NCI-H1092 (cell line): ENCODE measurements at regions not wholly inside any gene's neighbourhood (a gene's known extent, or its start where the extent isn't known, plus 50 kb on each side); places are given as distances from the start of the nearest gene placed in this dataset.
"Not testable (repeated sequence)": the region's sequence is repeated elsewhere in the genome, so short reads cannot be mapped to it uniquely, and the experiment has no call there.

Experiments
- DNase-seq: peaks from one replicate; lab custom pipeline; 2025; lab: John Stamatoyannopoulos, UW

GRCh38 chr10:4151466-4151865 lies 366.5 kb upstream of the KLF6 start:
- DNase-seq: no peak

- no peak for DNase-seq
These were observed 365.7 kb upstream of the KLF6 start for GRCh38 chr10:4150676-4151075.

- DNase-seq: not testable (repeated sequence)
These were observed 364.5 kb upstream of the KLF6 start for GRCh38 chr10:4149460-4149859.

GRCh38 chr10:4147245-4147644 lies 362.2 kb upstream of the KLF6 start:
- DNase-seq: no peak

DNA sequence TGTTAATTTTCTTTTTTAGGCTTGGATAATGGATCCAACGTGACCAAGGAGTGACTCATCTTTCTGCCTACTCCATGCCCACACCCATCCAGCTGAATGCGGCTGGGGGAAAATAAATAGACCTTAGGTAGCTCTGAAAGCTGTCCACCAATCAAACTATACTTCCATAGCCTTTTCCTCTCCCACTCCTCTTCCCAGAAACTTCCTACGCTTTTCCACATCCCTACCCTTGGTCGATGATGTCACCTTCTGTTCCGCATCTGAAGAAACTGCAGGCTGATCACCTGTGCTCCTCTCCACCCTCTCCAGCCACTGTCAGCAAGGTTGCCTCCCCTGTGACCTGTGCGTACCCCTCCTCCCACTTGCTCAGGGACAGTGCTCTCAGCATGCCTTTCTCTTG lies 359.8 kb upstream of the KLF6 start:
- no peak for DNase-seq

- DNase-seq: no peak
These were observed 356.5 kb upstream of the KLF6 start for GRCh38 chr10:4141471-4141870.

- no peak for DNase-seq
These were observed 353.2 kb upstream of the KLF6 start for GRCh38 chr10:4138146-4138721.

DNA sequence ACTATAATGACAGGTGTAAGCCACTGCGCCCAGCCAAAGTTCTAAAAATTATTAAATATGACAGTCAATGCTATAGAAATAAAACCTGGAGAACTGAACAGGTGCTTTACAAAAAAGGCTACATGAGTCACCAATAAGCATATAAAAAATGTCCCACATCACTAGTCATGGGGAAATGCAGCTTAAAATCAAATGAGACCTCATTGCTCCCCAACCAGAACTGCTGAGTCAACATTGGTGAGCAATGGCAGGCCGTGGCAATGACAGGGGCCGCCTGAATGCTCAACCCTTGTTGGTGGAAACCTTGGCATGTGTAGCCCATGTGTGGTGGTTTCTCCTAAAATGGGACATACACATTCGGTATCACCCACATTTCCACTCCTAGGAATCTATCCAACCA lies 352.3 kb upstream of the KLF6 start:
- DNase-seq: no peak

DNA sequence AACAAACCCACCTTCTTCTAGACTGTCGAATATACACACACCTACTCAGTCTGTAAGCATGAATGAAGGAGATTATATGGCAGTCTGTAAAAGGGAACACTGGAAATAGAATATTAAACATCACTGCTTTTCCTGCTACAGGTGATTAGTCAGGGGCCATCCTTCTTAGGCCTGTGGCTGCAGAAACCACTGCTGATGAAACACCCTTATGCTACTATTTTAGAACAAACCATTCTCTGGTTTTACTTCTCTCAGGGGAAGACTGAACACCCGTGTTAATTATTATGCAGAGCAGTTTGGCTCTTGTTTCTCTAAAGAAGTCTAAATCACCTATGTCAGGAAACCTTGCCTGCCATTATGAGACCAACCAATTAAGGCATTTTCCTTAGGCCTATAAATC lies 351.1 kb upstream of the KLF6 start:
- DNase-seq: no peak

GRCh38 chr10:4132216-4132556 lies 347.2 kb upstream of the KLF6 start:
- no peak for DNase-seq

- no peak for DNase-seq
These were observed 346.6 kb upstream of the KLF6 start for GRCh38 chr10:4131407-4132215.

DNA sequence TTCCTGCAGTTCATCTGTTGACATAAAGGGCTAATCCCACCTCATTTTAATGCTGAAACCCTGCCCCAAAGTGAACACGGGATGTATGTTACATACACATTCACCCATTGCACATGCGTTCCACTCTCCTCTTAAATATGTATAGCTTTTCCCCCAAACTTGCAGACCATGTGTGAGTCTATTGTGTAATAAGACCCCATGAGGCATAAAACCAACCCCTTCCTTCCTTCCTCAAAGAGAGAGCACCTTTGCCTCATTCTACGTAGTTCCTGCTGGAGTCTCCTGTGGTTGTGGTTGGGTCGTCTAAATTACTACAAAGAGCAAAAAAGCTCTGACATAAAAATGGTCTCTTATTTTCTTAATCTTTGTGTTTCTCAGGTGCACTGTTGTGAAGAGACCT lies 345.7 kb upstream of the KLF6 start:
- DNase-seq: no peak

GRCh38 chr10:4129866-4130477 lies 345.0 kb upstream of the KLF6 start:
- DNase-seq: no peak

- no peak for DNase-seq
These were observed 342.7 kb upstream of the KLF6 start for GRCh38 chr10:4127518-4128315.

DNA sequence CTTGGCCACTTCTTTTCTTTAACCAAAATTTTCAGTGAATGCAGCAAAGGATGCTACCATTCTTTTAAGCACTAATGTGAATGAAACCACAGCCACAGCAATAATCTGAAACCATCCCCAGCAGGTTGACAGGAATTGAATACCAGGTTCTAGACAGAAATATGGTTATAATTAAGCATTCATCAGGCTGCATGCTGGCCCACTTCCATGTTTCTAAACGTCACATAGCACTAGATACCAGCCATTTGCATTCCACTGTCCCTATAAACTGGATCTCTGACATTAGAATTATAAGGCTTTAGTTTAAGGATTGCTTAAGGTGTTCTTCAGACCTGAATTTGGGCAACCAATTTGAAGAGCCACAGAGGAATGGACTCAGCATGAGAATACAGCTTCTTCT lies 340.8 kb upstream of the KLF6 start:
- no peak for DNase-seq

DNA sequence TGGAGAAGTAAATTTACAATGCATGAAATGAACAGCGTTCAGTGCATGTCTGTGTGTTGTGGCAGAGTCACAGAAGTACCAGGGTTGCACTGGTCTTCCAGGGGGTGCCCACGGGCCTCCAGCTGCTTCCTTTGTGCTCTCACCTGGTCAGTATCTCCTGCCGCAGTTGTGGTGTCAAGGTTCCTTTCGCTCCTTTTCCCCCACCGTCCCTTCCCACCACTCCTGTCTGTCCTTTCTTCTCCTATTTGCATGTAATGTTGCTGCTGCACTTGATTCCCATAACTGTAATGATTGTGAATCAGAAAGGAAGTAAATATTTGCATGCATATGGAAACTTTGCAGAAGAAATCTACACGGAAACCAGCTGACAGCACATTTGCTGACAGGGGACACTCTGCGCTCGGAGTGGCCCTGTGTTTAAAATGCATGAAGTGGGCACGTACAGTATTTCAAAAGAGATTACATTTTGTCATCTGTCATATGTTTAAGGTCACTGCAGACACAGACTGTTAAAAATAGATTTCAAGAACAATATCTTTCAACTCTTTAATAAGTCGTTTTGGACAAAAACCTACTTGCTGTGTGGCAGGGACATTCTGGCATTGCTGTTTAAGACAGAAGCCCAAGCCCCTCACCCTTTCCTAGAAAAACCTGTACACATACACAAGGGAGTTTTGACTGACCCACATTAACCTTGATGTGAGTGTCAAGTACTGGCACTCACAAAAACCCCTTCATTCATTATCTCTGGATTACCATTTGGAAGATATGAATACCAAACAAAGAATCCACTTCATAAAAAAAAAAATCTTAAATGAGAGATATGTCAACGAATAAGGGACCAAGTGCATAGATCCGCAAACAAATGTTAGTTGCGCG lies 336.7 kb upstream of the KLF6 start:
- no peak for DNase-seq

GRCh38 chr10:4120096-4120853 lies 335.3 kb upstream of the KLF6 start:
- DNase-seq: no peak

GRCh38 chr10:4119107-4119506 lies 334.1 kb upstream of the KLF6 start:
- no peak for DNase-seq

DNA sequence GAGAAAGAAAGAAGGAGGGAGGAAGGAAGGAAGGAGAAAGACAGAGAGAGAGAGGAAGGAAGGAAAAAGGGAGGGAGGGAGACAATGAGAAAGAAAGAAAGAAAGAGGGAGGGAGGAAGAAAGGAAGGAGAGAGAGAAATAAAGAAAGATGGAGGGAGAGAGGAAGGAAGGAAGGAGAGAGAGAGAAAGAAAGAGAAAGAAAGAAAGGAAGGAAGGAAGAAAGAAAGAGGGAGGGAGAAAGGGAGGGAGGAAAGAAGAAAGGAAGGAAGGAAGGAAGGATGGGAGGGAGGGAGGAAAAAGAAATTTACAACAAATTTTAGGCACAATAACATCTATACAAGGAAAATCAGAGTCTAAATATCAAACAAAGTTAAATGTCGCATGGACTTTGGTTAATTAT lies 332.6 kb upstream of the KLF6 start:
- DNase-seq: no peak

DNA sequence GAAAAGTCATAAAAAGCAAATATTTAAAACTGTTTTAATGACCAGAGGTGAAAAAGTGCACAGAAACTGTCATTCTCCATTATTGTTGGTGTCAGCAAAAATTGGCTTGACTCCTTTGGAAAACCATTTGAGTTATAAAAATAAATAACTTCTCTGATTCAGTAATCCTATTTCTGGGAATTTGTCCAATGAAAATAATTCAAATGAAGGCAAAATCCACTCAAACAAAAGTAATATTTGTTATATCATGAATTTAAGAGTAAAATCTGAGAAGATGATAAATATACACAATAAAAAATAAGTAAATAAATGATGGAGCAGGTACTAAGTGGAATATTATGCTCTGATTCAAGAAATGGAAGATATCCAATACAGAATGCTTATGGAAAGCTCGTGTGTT lies 326.6 kb upstream of the KLF6 start:
- DNase-seq: no peak

DNA sequence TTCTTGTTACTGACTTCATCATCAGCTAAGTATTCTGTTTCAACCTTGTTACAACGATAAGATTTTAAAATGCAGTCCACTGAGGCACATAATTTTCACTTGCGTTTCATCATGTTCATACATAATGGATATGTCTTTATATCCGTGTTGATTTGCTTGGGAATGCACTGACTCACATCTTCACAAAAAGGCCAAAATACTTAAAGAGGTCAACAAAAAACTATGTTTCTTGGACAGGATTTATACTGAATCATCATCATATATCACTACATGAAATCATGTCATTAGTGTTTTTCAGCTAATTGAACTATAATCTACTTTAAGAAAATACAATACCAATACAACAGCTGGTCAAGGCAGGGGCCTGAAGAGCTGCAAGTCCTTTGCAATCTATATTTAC lies 324.5 kb upstream of the KLF6 start:
- DNase-seq: no peak
